ENCODE measurements at regions not wholly inside any gene's neighbourhood (a gene's known extent, or its start where the extent isn't known, plus 50 kb on each side); places are given as distances from the start of the nearest gene placed in this dataset.

DNA sequence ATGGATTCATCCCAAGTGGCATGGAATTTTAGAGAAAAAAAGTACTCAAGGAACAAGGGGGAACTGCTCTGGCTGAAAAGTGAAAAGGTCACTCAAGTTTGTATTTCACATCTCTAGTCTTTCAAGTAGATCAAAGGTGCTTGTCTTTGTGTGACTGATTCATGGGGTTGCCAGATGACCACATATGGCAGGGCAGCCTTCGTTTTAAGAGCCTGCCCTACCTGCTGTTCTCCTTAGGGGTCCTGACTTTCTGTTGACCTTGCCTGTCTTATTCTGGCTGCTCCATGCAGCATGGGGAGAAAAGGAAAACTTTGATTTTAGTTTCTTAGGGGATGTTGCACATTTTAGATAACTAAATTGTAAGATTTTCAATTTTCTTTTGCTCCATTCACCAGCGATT, 877.7 kb downstream of the TLE1 start:
- Histone ChIP-seq H3K4me2 (no peak overlapping the region), H3K4me1 (no peaks in the 10 kb centered on the region), H3K36me3 (no peaks in the 10 kb centered on the region), H3K27ac (no peak overlapping the region), H4K20me1 (no peaks in the 10 kb centered on the region), H3K9me3 (replicated peaks in 1 of 11) (no peaks in the 10 kb centered on the region), H3K9ac (no peak overlapping the region), H3K27me3 (no peaks in the 10 kb centered on the region), H3K4me3 (no peak overlapping the region)
- TF ChIP-seq Cebpa-rat (IDR thresholded peaks at IDR 0.05) = no peak

DNA sequence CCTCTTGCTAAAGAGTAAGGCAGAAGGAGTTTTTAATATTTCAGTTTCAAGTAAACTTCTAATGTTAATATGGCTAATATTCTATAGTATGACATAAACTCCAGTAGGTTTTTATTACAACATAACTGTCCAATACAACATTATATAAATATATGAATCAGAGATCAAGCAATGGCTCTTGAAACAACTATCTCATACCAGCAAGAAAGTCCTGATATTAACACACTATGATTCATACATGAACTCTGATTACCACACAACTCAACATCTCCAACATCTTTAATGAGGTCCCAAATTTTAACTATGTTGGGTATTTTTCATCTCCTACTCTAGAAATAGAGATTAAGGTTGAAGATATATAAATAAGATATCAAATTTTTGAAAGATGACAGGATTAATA, 878.3 kb downstream of the TLE1 start:
- no peaks in the 10 kb centered on the region for H3K27me3 ChIP-seq
- H3K4me3 ChIP-seq = no peak overlapping the region
- no peak for TF ChIP-seq Cebpa-rat (IDR thresholded peaks at IDR 0.05)
- no peaks in the 10 kb centered on the region for H4K20me1 ChIP-seq
- H3K4me1 ChIP-seq = no peaks in the 10 kb centered on the region
- H3K27ac ChIP-seq = no peak overlapping the region
- H3K36me3 ChIP-seq = no peaks in the 10 kb centered on the region
- H3K9ac ChIP-seq = no peak overlapping the region
- no peaks in the 10 kb centered on the region for H3K9me3 ChIP-seq (replicated peaks in 1 of 11)
- H3K4me2 ChIP-seq = no peak overlapping the region

DNA sequence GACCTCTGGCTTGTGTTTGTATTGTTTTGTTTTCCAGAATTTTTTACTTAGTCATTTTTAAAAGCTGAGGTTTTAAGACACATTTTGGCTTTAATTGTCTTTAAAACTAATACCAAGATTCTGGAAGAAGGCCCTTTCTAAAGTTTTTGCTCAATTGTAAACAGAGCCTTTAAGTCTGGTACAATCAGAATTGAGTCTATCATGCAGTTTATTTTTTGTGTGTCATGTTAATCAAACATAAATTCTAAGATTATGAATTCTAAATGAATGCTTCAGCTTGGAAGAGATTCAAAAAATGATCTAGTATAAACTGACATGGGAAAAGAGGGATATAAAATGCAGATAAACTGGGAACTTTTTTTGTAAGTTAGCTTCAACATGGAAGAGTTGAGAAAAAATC, 882.7 kb downstream of the TLE1 start:
- H3K4me1 ChIP-seq = no peaks in the 10 kb centered on the region
- TF ChIP-seq Cebpa-rat (IDR thresholded peaks at IDR 0.05) = no peak

DNA sequence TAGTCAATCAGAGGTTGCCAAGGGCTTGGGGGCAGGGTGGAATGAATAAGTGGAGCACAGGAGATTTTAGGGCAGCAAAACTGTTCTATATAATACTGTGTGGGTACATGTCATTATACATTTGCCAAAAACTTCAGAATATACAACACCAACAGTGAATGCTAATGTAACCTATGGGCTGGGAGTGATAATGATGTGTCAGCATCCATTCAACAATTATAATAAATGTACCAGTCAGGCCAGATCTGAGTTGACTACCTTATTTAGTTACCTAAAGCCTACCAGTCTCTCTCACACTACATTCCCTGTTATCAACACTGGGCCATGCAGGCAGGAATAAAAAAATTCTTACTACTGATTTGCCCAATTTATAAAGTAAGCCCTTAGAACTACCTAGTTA, 884.5 kb downstream of the TLE1 start:
- Histone ChIP-seq H3K36me3 (no peaks in the 10 kb centered on the region), H3K27ac (no peak overlapping the region), H3K9ac (no peak overlapping the region), H3K4me1 (no peaks in the 10 kb centered on the region), H3K4me3 (no peak overlapping the region), H3K27me3 (no peaks in the 10 kb centered on the region), H3K9me3 (replicated peaks in 1 of 11) (0 out of 22 replicates have a peak, but pooled peaks cover 0 to 8% (median 0%) of the 10 kb centered on the region in 11 experiments), H4K20me1 (no peaks in the 10 kb centered on the region), H3K4me2 (no peak overlapping the region)
- no peak for TF ChIP-seq Cebpa-rat (IDR thresholded peaks at IDR 0.05)

More for the DNA sequence above, 882.7 kb downstream of the TLE1 start:
- Histone ChIP-seq H3K4me3 (no peak overlapping the region), H3K36me3 (no peaks in the 10 kb centered on the region), H3K4me2 (no peak overlapping the region), H3K27me3 (no peaks in the 10 kb centered on the region), H4K20me1 (no peaks in the 10 kb centered on the region), H3K9ac (no peak overlapping the region), H3K27ac (no peak overlapping the region), H3K9me3 (replicated peaks in 1 of 11) (no peaks in the 10 kb centered on the region)

DNA sequence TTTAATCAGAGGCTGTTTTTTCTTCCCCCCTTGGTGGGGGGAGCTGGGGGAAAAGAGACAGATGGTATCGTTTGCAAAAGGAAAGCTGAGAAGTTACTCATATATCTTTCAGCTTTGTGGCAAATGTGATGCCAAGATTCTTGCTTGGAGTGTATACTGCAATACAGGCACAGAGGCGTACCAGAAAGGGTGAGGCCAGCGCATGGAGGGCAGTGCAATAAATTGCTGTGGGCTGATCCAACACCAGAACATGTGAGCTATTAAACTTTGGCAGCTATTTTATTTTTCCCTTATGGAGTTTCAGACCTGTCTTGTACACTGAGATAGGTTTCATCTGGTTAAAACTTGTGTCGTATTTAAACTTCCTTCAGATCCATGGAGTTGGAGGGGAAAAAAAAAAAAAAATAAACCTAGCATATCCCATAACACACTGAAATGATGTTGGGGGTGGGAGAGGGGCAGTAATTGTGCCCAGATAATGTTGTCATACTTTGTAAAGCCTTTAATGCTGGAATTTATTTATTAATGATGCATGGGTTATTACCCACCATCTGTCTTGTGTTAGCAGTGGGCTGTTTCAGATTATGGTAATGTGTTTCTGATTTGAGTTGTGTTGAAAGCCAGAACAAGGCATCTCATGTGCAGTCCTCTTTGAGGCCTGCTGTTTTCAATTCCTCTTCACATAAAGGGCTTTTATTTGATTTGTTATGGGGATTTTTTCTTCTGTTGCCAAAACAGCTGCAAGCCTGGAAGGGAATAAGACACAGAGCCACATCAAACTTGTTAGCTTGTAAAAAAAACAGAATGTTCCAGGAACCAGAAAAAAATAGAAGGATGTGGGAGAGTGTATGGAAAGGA, 891.3 kb downstream of the TLE1 start:
- no peaks in the 10 kb centered on the region for H3K27me3 ChIP-seq
- no peak for TF ChIP-seq Cebpa-rat (IDR thresholded peaks at IDR 0.05)
- H3K9ac ChIP-seq = no peak overlapping the region
- H3K4me1 ChIP-seq = peaks cover 0 to 2% (median 0%) of the 10 kb centered on the region in 10 experiments; a peak in 1 of 20 replicates
- 0 out of 22 replicates have a peak, but pooled peaks cover 0 to 8% (median 0%) of the 10 kb centered on the region in 11 experiments for H3K9me3 ChIP-seq (replicated peaks in 1 of 11)
- H3K27ac ChIP-seq = no peak overlapping the region
- H3K4me3 ChIP-seq = no peak overlapping the region
- H3K4me2 ChIP-seq = no peak overlapping the region
- no peaks in the 10 kb centered on the region for H4K20me1 ChIP-seq
- no peaks in the 10 kb centered on the region for H3K36me3 ChIP-seq

DNA sequence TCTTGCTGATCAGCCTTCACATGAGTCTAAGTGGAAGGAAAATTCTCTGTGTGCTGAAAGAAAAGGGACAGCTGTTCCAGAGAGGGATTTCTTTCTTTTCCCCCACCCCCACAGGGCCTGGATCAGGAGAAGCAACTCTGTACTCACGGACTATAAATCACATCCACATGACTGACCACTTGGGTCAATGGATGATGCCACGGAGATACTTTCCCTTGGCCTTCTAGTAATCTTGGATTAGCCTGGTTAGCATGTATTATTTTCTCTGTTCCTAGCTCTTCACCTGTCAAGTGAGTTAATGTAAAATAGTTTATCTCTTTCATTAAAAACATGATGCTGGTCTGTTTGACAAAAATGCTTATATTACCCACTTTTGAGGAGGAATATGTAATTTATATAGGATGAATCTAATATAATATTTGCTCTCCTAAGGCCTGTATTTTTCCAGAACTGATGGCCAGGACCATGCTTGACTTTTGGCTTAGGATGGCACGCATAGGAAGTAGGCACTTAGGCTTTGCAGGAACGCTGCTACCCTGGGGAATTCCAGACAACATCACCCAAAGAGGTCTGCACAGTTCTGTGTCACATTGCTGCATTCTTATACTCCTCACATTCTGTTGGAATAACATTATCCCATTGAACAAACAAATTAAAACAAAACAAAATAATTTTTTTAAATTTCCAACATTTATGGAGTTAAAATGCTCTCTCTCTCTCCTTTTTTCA, 892.1 kb downstream of the TLE1 start:
- Histone ChIP-seq H3K4me2 (no peak overlapping the region), H3K27ac (no peak overlapping the region), H3K4me1 (peaks cover 0 to 7% (median 0%) of the 10 kb centered on the region in 10 experiments; a peak in 2 of 20 replicates), H4K20me1 (no peaks in the 10 kb centered on the region), H3K27me3 (no peaks in the 10 kb centered on the region), H3K36me3 (no peaks in the 10 kb centered on the region), H3K9ac (no peak overlapping the region), H3K4me3 (no peak overlapping the region), H3K9me3 (replicated peaks in 1 of 11) (0 out of 22 replicates have a peak, but pooled peaks cover 0 to 8% (median 0%) of the 10 kb centered on the region in 11 experiments)
- TF ChIP-seq Cebpa-rat (IDR thresholded peaks at IDR 0.05) = no peak

DNA sequence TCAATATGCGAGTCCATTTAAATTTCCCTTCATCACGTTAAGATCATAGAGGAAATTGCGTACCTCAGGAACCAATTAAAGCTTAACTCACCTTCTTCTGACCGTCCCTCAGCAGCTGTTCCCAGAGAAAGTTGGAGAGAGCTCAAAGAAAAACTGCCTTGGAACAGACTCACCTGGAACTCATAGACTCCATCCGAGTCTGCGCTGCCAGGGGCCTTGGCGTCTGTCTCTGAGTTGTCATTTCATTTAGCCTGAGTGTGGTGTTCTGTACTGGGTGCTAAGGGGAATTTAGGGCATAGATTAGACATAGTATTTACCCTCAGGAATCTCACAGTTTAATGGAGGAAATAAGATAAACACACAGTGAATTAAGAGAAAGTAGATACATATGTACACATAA, 892.7 kb downstream of the TLE1 start:
- no peak overlapping the region for H3K9ac ChIP-seq
- H3K4me2 ChIP-seq = no peak overlapping the region
- H3K4me1 ChIP-seq = peaks cover 0 to 14% (median 0%) of the 10 kb centered on the region in 10 experiments; a peak in 3 of 20 replicates
- no peaks in the 10 kb centered on the region for H4K20me1 ChIP-seq
- H3K27ac ChIP-seq = no peak overlapping the region
- no peaks in the 10 kb centered on the region for H3K27me3 ChIP-seq
- no peak overlapping the region for H3K4me3 ChIP-seq
- 0 out of 22 replicates have a peak, but pooled peaks cover 0 to 8% (median 0%) of the 10 kb centered on the region in 11 experiments for H3K9me3 ChIP-seq (replicated peaks in 1 of 11)
- H3K36me3 ChIP-seq = no peaks in the 10 kb centered on the region
- no peak for TF ChIP-seq Cebpa-rat (IDR thresholded peaks at IDR 0.05)

DNA sequence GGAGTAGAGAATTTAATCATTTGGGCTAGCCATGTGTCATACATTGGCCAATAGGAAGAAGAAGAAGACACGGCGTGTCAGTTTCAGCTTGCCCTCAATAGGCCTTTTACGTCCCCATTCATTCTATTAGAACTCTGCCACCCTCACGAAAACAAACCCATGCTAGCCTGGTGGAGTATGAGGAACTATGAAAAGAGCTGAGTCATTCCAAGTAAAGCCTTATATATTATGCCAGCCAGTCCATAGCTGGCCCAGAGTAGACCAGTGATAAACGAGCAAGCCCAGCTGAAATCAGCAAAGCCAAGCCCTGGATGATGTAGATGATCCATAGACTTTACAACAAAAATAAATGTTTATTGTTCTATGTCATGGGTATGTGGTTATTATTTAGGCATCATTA, 895.1 kb downstream of the TLE1 start:
- H3K27me3 ChIP-seq = no peaks in the 10 kb centered on the region
- H3K36me3 ChIP-seq = no peaks in the 10 kb centered on the region
- H3K4me1 ChIP-seq = peaks cover 0 to 35% (median 11%) of the 10 kb centered on the region in 10 experiments; a peak in 9 of 20 replicates
- no peaks in the 10 kb centered on the region for H3K9me3 ChIP-seq (replicated peaks in 1 of 11)
- peak overlapping the region in 1 of 11 experiments; percentile 3; a peak in 1 of 22 replicates for H3K27ac ChIP-seq
- H4K20me1 ChIP-seq = no peaks in the 10 kb centered on the region
- no peak overlapping the region for H3K4me2 ChIP-seq
- TF ChIP-seq Cebpa-rat (IDR thresholded peaks at IDR 0.05) = no peak
- no peak overlapping the region for H3K9ac ChIP-seq
- H3K4me3 ChIP-seq = no peak overlapping the region

DNA sequence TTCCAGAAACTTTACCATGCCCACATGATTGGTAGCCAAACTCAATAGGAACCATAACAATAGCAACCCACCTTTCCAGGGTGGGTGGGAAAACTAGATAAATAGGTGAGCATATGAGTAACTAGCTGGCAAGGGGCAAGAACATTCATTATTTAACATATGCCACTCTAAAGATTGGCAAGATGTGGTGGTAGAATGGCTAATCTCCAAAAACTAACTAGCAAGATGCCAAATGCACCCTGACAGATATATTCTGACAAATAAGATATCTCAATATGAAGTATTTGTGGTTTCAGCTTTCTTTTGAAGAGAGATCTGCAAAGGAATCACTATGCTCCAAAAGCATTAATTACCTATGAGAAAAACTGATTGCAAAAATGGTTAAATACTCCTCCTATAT, 895.6 kb downstream of the TLE1 start:
- H3K27ac ChIP-seq = no peak overlapping the region; a peak in 1 of 22 replicates
- H3K4me1 ChIP-seq = peaks cover 0 to 35% (median 11%) of the 10 kb centered on the region in 10 experiments; a peak in 9 of 20 replicates
- H3K4me2 ChIP-seq = no peak overlapping the region
- no peak for TF ChIP-seq Cebpa-rat (IDR thresholded peaks at IDR 0.05)
- no peak overlapping the region for H3K9ac ChIP-seq
- H3K4me3 ChIP-seq = no peak overlapping the region
- H3K27me3 ChIP-seq = no peaks in the 10 kb centered on the region
- no peaks in the 10 kb centered on the region for H4K20me1 ChIP-seq
- no peaks in the 10 kb centered on the region for H3K9me3 ChIP-seq (replicated peaks in 1 of 11)
- no peaks in the 10 kb centered on the region for H3K36me3 ChIP-seq

All from BLaER1 treated with 17β-estradiol and CSF1 and Interleukin-3, amounts not matched to agents 10 nM and 100 nM (cell line).